T-cell (primary cell): ENCODE measurements at regions not wholly inside any gene's neighbourhood (a gene's known extent, or its start where the extent isn't known, plus 50 kb on each side); places are given as distances from the start of the nearest gene placed in this dataset.

Source experiments
- ATAC-seq, 4 experiments: fragments of 200-7000 bp in 3 of 4; fragments of 150-1000 bp in 1 of 4; cut with Tn5 transposase; replicated peaks in 1 of 4; 1 replicate in 3 of 4; 2 replicates in 1 of 4; pipeline ENCODE4 v1.10.0; 2021; ENCODE audit warnings: moderate library complexity in 3 of 4, mild to moderate bottlenecking in 2 of 4, moderate number of reproducible peaks in 1 of 4
- CTCF ChIA-PET, 2 donors: fragments of 300-600 bp; sonication (Branson Sonifier 250); formaldehyde crosslinking; loops; one replicate each; lab custom pipeline; 2022; ENCODE audit warnings: antibody characterized with exemption in 2 of 2; lab: Charles Lee
- POLR2A ChIA-PET, 2 donors: fragments of 300-600 bp; sonication (Branson Sonifier 250); formaldehyde crosslinking; loops; one replicate each; lab custom pipeline; 2022; ENCODE audit warnings: antibody characterized with exemption in 2 of 2; lab: Charles Lee
- DNase-seq, 35 experiments: peaks; one replicate each; pipeline versions ENCODE4 v3.0.0 to v3.0.0-alpha.2; 2013 to 2023
- H3K27ac ChIP-seq: one replicate; pipeline ENCODE4 v1.5.1; 2013; ENCODE audit warnings: low read length
- H3K27me3 ChIP-seq, 2 experiments: replicated peaks in 1 of 2; 1 replicate in 1 of 2; 2 replicates in 1 of 2; pipeline versions ENCODE4 v1.6.1 to v1.7.0; 2013; ENCODE audit warnings: low read length in 1 of 2, mixed read lengths in 1 of 2; ENCODE audit not compliant: control insufficient read depth in 2 of 2, insufficient read depth in 2 of 2; ENCODE audit errors: extremely low read depth in 1 of 2
- H3K36me3 ChIP-seq, 2 donors: 1 replicate in 1 of 2; 2 replicates in 1 of 2; pipeline versions ENCODE4 v1.6.1 to v1.7.0; 2013; ENCODE audit warnings: low read length in 1 of 2; ENCODE audit not compliant: control insufficient read depth in 2 of 2, insufficient read depth in 1 of 2; ENCODE audit errors: extremely low read depth in 1 of 2
- H3K4me1 ChIP-seq, 2 experiments: 1 replicate in 1 of 2; 2 replicates in 1 of 2; pipeline versions ENCODE4 v1.6.1 to v1.7.0; 2013; ENCODE audit warnings: low read length in 2 of 2, mixed read lengths in 1 of 2; ENCODE audit not compliant: insufficient read depth in 2 of 2, control insufficient read depth in 1 of 2; ENCODE audit errors: extremely low read depth in 1 of 2
- H3K4me3 ChIP-seq, 2 donors: 1 replicate in 1 of 2; 2 replicates in 1 of 2; pipeline versions ENCODE4 v1.5.1 to v1.7.0; 2013; ENCODE audit warnings: mild to moderate bottlenecking in 2 of 2, low read length in 1 of 2, moderate library complexity in 1 of 2; ENCODE audit not compliant: control insufficient read depth in 1 of 2; ENCODE audit errors: extremely low read depth in 1 of 2
- H3K9me3 ChIP-seq: 2 replicates; pipeline ENCODE4 v1.7.0; 2013
- H3K27ac Mint-ChIP-seq, 2 donors: one replicate each; pipeline ENCODE4 v1.8.0; 2020 to 2021; ENCODE audit warnings: mild to moderate bottlenecking in 2 of 2, mixed read lengths in 2 of 2
- H3K27me3 Mint-ChIP-seq, 2 donors: one replicate each; pipeline ENCODE4 v1.8.0; 2021 to 2022; ENCODE audit warnings: mixed read lengths in 2 of 2
- H3K36me3 Mint-ChIP-seq: one replicate; pipeline ENCODE4 v1.8.0; 2021; ENCODE audit warnings: mixed read lengths
- H3K4me1 Mint-ChIP-seq, 3 donors: one replicate each; pipeline ENCODE4 v1.8.0; 2020 to 2022; ENCODE audit warnings: mixed read lengths in 3 of 3, mild to moderate bottlenecking in 1 of 3
- H3K4me3 Mint-ChIP-seq, 3 donors: one replicate each; pipeline ENCODE4 v1.8.0; 2020 to 2022; ENCODE audit warnings: mild to moderate bottlenecking in 3 of 3, mixed read lengths in 3 of 3, moderate library complexity in 3 of 3
- H3K9me3 Mint-ChIP-seq, 3 donors: one replicate each; pipeline ENCODE4 v1.8.0; 2020 to 2022; ENCODE audit warnings: mixed read lengths in 3 of 3
- WGBS: methylation state at CpG from one replicate; pipeline ENCODE4 v1.1.5; 2013; ENCODE audit warnings: missing lambda C conversion rate; ENCODE audit not compliant: insufficient coverage; 5-methylcytosine and 5-hydroxymethylcytosine counted together

DNA sequence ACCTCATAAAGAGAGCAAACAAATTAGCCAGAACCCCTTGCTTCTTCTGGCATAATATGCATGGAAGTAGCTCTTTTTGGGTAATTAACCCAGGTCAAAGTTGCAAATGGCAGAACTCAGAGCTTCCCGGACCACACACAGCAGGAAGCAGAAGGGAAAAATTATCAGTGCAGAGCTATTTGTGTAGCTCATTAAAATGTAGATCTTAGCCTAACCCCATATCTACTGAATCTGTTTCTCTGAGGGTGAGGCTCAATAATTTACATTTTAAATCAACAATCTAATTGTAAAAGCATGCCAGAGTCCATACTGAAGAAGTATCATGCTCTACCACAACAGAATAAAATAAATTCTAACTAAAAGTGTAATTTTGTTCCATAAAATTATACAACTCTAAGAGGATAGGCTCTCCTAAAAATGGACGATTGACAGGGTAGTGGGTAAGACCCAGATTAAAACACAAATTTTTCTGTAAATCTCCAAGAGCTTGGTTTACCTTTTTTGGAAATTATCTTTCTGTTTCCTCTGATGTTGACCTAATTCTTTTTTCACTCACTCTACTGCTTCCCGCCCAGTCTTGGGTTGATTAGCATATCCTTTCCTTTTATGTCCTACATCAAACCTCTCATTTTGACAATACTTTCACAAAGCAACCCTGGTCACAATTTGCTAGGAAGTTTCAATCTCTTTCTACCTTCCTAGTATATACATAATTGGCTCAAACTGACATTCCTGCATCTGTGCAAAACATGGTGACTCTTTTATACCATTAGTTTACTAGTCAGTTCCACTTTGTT, 213.3 kb upstream of the SLC16A7 start:
- ChIA-PET CTCF (no interaction called here), POLR2A (no interaction called here)
- DNase-seq (no peak), ATAC-seq (peak in 1 of 4 experiments; percentile 35)
- 36% methylated on average over 1 of the region's 3 CpGs for WGBS
- H3K9me3 ChIP-seq = no peaks in the 10 kb centered on the region
- peak overlapping the region in 1 of 2 donors; percentile 28 for H3K27ac Mint-ChIP-seq
- no peaks in the 10 kb centered on the region for H3K9me3 Mint-ChIP-seq
- H3K27me3 Mint-ChIP-seq = peaks cover 0 to 2% of the 10 kb centered on the region in 2 donors
- no peaks in the 10 kb centered on the region for H3K4me1 ChIP-seq
- no peaks in the 10 kb centered on the region for H3K36me3 Mint-ChIP-seq
- H3K27me3 ChIP-seq = no peaks in the 10 kb centered on the region
- H3K4me3 ChIP-seq = no peak overlapping the region
- no peaks in the 10 kb centered on the region for H3K36me3 ChIP-seq
- peak overlapping the region; percentile 13 for H3K27ac ChIP-seq
- H3K4me1 Mint-ChIP-seq = peaks cover 3 to 8% (median 3%) of the 10 kb centered on the region in 3 donors
- peak overlapping the region in 2 of 3 donors; percentile 29 to 37 for H3K4me3 Mint-ChIP-seq

DNA sequence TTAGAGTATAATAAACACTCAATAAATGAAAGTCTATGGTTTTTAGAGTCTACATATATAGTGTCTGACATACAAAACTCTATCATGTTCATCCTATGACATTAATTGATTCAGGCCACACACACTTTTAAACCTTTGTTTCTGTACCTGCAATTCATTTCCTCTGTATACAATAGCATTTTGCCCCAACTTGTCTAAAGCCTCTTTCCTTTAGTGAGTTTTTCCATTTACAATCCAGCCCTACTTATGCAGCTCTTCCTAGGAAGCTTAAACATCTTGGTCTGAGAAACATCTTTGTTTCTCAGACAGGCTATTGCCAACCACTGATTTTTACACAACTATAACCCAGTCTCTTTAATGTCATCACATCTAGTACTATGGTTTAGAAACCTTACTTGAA, 214.7 kb upstream of the SLC16A7 start:
- DNase-seq = no peak
- ATAC-seq = no peak
- no peaks in the 10 kb centered on the region for H3K9me3 Mint-ChIP-seq
- ChIA-PET CTCF (interaction anchor here in 1 of 2 donors (0.8 kb wide), 1 partner anchor 176 kb away, joined by 3 read pairs; no protein-coding TSS in a partner anchor), POLR2A (no interaction called here)
- no peak overlapping the region for H3K27ac ChIP-seq
- H3K4me1 Mint-ChIP-seq = peaks cover 3 to 8% (median 3%) of the 10 kb centered on the region in 3 donors
- H3K27ac Mint-ChIP-seq = no peak overlapping the region
- H3K4me3 Mint-ChIP-seq = no peak overlapping the region
- H3K27me3 Mint-ChIP-seq = peaks cover 0 to 2% of the 10 kb centered on the region in 2 donors
- no peaks in the 10 kb centered on the region for H3K36me3 ChIP-seq
- H3K4me3 ChIP-seq = no peak overlapping the region
- no peaks in the 10 kb centered on the region for H3K9me3 ChIP-seq
- no peaks in the 10 kb centered on the region for H3K4me1 ChIP-seq
- no peaks in the 10 kb centered on the region for H3K36me3 Mint-ChIP-seq
- H3K27me3 ChIP-seq = no peaks in the 10 kb centered on the region

DNA sequence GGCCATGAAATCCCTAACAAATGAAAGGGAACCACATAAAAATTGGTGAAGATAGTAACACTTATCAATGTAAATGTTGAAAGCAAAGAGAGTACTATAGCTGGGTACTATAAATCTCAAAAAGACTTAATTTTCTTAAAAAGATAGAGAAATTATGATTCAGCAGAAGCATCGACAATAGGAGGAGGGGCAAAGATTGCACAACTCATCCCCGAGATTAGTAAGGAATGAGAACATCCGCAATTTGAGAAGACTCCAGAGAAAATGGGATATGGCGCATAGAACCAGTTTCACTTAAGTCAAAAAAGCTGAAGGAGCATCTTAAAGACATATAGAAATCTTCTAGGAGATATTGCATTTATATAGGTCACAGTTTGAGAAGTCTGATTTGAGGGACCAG, 220.2 kb upstream of the SLC16A7 start:
- POLR2A ChIA-PET = no interaction called here
- H3K9me3 Mint-ChIP-seq = no peaks in the 10 kb centered on the region
- H3K27me3 Mint-ChIP-seq = peaks cover 3 to 5% of the 10 kb centered on the region in 2 donors
- no peaks in the 10 kb centered on the region for H3K36me3 Mint-ChIP-seq
- Histone ChIP-seq H3K27ac (no peak overlapping the region), H3K36me3 (no peaks in the 10 kb centered on the region), H3K4me3 (no peak overlapping the region), H3K9me3 (no peaks in the 10 kb centered on the region), H3K4me1 (no peaks in the 10 kb centered on the region), H3K27me3 (no peaks in the 10 kb centered on the region)
- H3K4me1 Mint-ChIP-seq = no peaks in the 10 kb centered on the region
- no peak overlapping the region for H3K27ac Mint-ChIP-seq
- H3K4me3 Mint-ChIP-seq = no peak overlapping the region
- no peak for ATAC-seq
- no peak for DNase-seq
- WGBS = 100% methylated on average over 2 of the region's 4 CpGs
- CTCF ChIA-PET = no interaction called here

DNA sequence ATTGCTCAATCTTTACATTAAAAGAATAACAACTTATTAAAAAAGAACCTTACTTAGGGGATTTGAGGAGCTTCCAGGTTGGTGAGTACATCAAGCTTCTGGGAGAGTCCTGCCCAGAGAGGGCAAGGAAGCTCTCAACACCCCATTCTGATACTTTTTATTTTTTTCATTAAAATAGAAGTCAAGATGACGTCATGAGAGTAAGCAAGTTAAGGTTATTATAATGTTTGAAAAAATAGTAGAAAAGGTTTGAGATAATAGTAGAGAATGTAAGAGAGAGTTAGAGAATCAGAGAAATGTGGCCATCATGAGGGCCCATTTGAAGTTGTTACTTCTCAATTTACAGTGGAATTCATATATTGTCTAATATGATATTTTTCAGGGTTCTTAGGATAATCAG, 221.0 kb upstream of the SLC16A7 start:
- POLR2A ChIA-PET = no interaction called here

DNA sequence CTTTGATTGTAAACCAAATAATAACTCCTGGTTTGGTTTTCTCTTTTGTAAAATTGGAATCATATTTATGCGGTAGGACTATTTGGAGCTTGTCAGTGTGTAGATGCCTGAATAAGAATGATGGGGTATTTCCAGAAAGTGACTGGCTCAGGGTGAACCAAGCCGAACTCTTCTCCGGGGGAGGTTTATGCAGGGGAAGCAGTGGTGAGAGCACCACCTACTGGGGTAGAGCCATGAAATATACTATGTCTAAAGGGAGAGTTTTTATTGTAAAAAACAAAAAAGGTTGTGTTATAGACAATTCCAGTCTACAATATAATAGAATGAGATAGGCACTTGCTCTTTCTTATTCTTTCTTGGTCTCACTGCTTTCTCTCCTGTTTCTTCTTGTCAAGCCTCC, 222.9 kb upstream of the SLC16A7 start:
- H3K9me3 ChIP-seq = no peaks in the 10 kb centered on the region
- no peaks in the 10 kb centered on the region for H3K9me3 Mint-ChIP-seq
- ChIA-PET POLR2A (no interaction called here), CTCF (no interaction called here)
- H3K36me3 ChIP-seq = no peaks in the 10 kb centered on the region
- no peak overlapping the region for H3K4me3 Mint-ChIP-seq
- DNase-seq = no peak
- peaks cover 3 to 5% of the 10 kb centered on the region in 2 donors for H3K27me3 Mint-ChIP-seq
- H3K4me1 Mint-ChIP-seq = no peaks in the 10 kb centered on the region
- 86% methylated on average over 1 of the region's 3 CpGs for WGBS
- H3K4me1 ChIP-seq = no peaks in the 10 kb centered on the region
- no peak overlapping the region for H3K27ac Mint-ChIP-seq
- no peaks in the 10 kb centered on the region for H3K36me3 Mint-ChIP-seq
- H3K27me3 ChIP-seq = no peaks in the 10 kb centered on the region
- no peak overlapping the region for H3K27ac ChIP-seq
- ATAC-seq = no peak
- H3K4me3 ChIP-seq = no peak overlapping the region

More for the DNA sequence above, 221.0 kb upstream of the SLC16A7 start:
- Histone ChIP-seq H3K27me3 (no peaks in the 10 kb centered on the region), H3K4me1 (no peaks in the 10 kb centered on the region), H3K36me3 (no peaks in the 10 kb centered on the region), H3K27ac (no peak overlapping the region), H3K4me3 (no peak overlapping the region), H3K9me3 (no peaks in the 10 kb centered on the region)
- ATAC-seq (no peak), DNase-seq (no peak)
- H3K4me1 Mint-ChIP-seq = no peaks in the 10 kb centered on the region
- H3K27me3 Mint-ChIP-seq = peaks cover 3 to 5% of the 10 kb centered on the region in 2 donors
- WGBS = no CpG with 5 or more reads among the region's 1 CpG
- CTCF ChIA-PET = no interaction called here
- no peak overlapping the region for H3K4me3 Mint-ChIP-seq
- H3K9me3 Mint-ChIP-seq = no peaks in the 10 kb centered on the region
- no peaks in the 10 kb centered on the region for H3K36me3 Mint-ChIP-seq
- no peak overlapping the region for H3K27ac Mint-ChIP-seq

DNA sequence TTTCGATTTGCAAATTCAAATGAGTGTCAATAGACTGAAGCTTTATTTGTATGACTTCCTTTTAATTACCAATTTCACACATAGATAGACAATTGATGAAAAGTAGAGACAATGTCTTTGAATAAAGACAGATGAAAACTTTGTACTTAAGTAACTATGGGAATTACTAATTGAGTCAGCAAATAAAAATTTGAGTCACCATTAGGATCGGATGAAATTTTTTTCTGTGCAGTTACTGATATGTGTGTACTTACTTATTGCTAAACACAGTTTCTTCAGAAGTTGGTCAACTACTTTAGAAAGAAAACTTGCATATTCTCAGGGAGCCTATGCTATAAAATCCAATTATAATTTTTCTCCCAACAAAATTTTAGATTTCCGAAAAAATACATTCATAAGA, 224.9 kb upstream of the SLC16A7 start:
- no peaks in the 10 kb centered on the region for H3K9me3 ChIP-seq
- POLR2A ChIA-PET = no interaction called here
- Mint-ChIP-seq H3K36me3 (no peaks in the 10 kb centered on the region), H3K9me3 (no peaks in the 10 kb centered on the region), H3K27me3 (peaks cover 3 to 5% of the 10 kb centered on the region in 2 donors), H3K4me3 (no peak overlapping the region), H3K4me1 (no peaks in the 10 kb centered on the region), H3K27ac (no peak overlapping the region)
- H3K4me1 ChIP-seq = no peaks in the 10 kb centered on the region
- H3K36me3 ChIP-seq = no peaks in the 10 kb centered on the region
- WGBS = no CpG with 5 or more reads among the region's 3 CpGs
- ATAC-seq (no peak), DNase-seq (no peak)
- H3K27me3 ChIP-seq = no peaks in the 10 kb centered on the region
- H3K27ac ChIP-seq = no peak overlapping the region
- no peak overlapping the region for H3K4me3 ChIP-seq
- CTCF ChIA-PET = no interaction called here
